HUES6 (cell line): ENCODE measurements at regions not wholly inside any gene's neighbourhood (a gene's known extent, or its start where the extent isn't known, plus 50 kb on each side); places are given as distances from the start of the nearest gene placed in this dataset.
"Not testable (repeated sequence)": the region's sequence is repeated elsewhere in the genome, so short reads cannot be mapped to it uniquely, and the experiment has no call there.

ENCODE experiments used
- H3K27ac ChIP-seq: 2 replicates; pipeline ENCODE4 v1.7.0; 2013; ENCODE audit warnings: low read depth, mild to moderate bottlenecking, low read length, inconsistent platforms
- H3K27me3 ChIP-seq: 2 replicates; pipeline ENCODE4 v1.6.1; 2013; ENCODE audit warnings: low read length; ENCODE audit not compliant: control insufficient read depth, insufficient read depth
- H3K36me3 ChIP-seq: 2 replicates; pipeline ENCODE4 v1.6.1; 2013; ENCODE audit warnings: low read length; ENCODE audit not compliant: control insufficient read depth, insufficient read depth
- H3K4me1 ChIP-seq: 2 replicates; pipeline ENCODE4 v1.6.1; 2013; ENCODE audit warnings: low read length; ENCODE audit not compliant: control insufficient read depth, insufficient read depth
- H3K4me3 ChIP-seq: 2 replicates; pipeline ENCODE4 v1.5.1; 2013; ENCODE audit warnings: low read depth, low read length
- H3K9ac ChIP-seq: one replicate; pipeline ENCODE4 v1.6.1; 2013; ENCODE audit warnings: mild to moderate bottlenecking, low read length
- H3K9me3 ChIP-seq: 2 replicates; pipeline ENCODE4 v1.6.1; 2013; ENCODE audit warnings: low read depth, low read length; ENCODE audit not compliant: control insufficient read depth, insufficient read depth

GRCh38 chr2:242044313-242044590 lies 174.7 kb downstream of the RTP5 start:
- H3K9me3 ChIP-seq, result peaks cover 5% of the 10 kb centered on the region; the same call in 1 of the 2 replicates
- H3K9ac ChIP-seq, result no peak overlapping the region
- H3K27me3 ChIP-seq, result peaks cover 91% of the 10 kb centered on the region
- H3K36me3 ChIP-seq, result no peaks in the 10 kb centered on the region
- H3K27ac ChIP-seq, result no peak overlapping the region
- no peak overlapping the region for H3K4me3 ChIP-seq
- H3K4me1 ChIP-seq, result no peaks in the 10 kb centered on the region

GRCh38 chr2:242045596-242046144 lies 176.1 kb downstream of the RTP5 start:
- not testable (repeated sequence) for H3K27ac ChIP-seq, H3K4me1 ChIP-seq, H3K36me3 ChIP-seq, H3K9ac ChIP-seq, H3K4me3 ChIP-seq, H3K9me3 ChIP-seq
- peaks cover 90% of the 10 kb centered on the region for H3K27me3 ChIP-seq

GRCh38 chr2:242046206-242046826 lies 176.8 kb downstream of the RTP5 start:
- no peak overlapping the region for H3K4me3 ChIP-seq
- no peak overlapping the region for H3K9ac ChIP-seq
- H3K27me3 ChIP-seq, result peaks cover 90% of the 10 kb centered on the region
- no peak overlapping the region for H3K27ac ChIP-seq
- peaks cover 5% of the 10 kb centered on the region; the same call in 1 of the 2 replicates for H3K9me3 ChIP-seq
- H3K36me3 ChIP-seq, result no peaks in the 10 kb centered on the region
- no peaks in the 10 kb centered on the region for H3K4me1 ChIP-seq

GRCh38 chr2:242047963-242048362 lies 178.4 kb downstream of the RTP5 start:
- Histone ChIP-seq H3K36me3 (no peaks in the 10 kb centered on the region), H3K27ac (no peak overlapping the region), H3K4me3 (no peak overlapping the region), H3K9me3 (peaks cover 5% of the 10 kb centered on the region; the same call in 1 of the 2 replicates), H3K27me3 (peaks cover 88% of the 10 kb centered on the region), H3K9ac (no peak overlapping the region), H3K4me1 (no peaks in the 10 kb centered on the region)

- no peak overlapping the region for H3K4me3 ChIP-seq
- peaks cover 87% of the 10 kb centered on the region for H3K27me3 ChIP-seq
- H3K27ac ChIP-seq, result no peak overlapping the region
- no peak overlapping the region for H3K9ac ChIP-seq
- no peaks in the 10 kb centered on the region for H3K36me3 ChIP-seq
- no peaks in the 10 kb centered on the region for H3K4me1 ChIP-seq
- peaks cover 5% of the 10 kb centered on the region; the same call in 1 of the 2 replicates for H3K9me3 ChIP-seq
Measured at GRCh38 chr2:242048479-242048878, 178.9 kb downstream of the RTP5 start.

- peaks cover 86% of the 10 kb centered on the region for H3K27me3 ChIP-seq
- H3K4me1 ChIP-seq, H3K9me3 ChIP-seq: not testable (repeated sequence)
Measured at GRCh38 chr2:242049492-242049891, 180.0 kb downstream of the RTP5 start.

GRCh38 chr2:242051463-242051862 lies 181.9 kb downstream of the RTP5 start:
- H3K4me3 ChIP-seq, result no peak overlapping the region
- H3K9me3 ChIP-seq, result 0 out of 2 replicates have a peak, but pooled peaks cover 5% of the 10 kb centered on the region
- H3K36me3 ChIP-seq, result no peaks in the 10 kb centered on the region
- H3K27me3 ChIP-seq, result peaks cover 77% of the 10 kb centered on the region
- no peak overlapping the region for H3K9ac ChIP-seq
- H3K27ac ChIP-seq, result no peak overlapping the region
- no peaks in the 10 kb centered on the region for H3K4me1 ChIP-seq

More at GRCh38 chr2:242049492-242049891, 180.0 kb downstream of the RTP5 start:
- not testable (repeated sequence) for H3K9ac ChIP-seq, H3K4me3 ChIP-seq, H3K36me3 ChIP-seq, H3K27ac ChIP-seq

GRCh38 chr2:242052421-242052820 lies 182.9 kb downstream of the RTP5 start:
- Histone ChIP-seq H3K27me3 (peaks cover 84% of the 10 kb centered on the region), H3K27ac (no peak overlapping the region), H3K9me3 (0 out of 2 replicates have a peak, but pooled peaks cover 5% of the 10 kb centered on the region), H3K4me1 (no peaks in the 10 kb centered on the region), H3K9ac (no peak overlapping the region), H3K4me3 (no peak overlapping the region), H3K36me3 (no peaks in the 10 kb centered on the region)

GRCh38 chr2:242053921-242054320 lies 184.4 kb downstream of the RTP5 start:
- H3K4me1 ChIP-seq, result no peaks in the 10 kb centered on the region
- no peak overlapping the region for H3K27ac ChIP-seq
- H3K9me3 ChIP-seq, result peaks cover 3% of the 10 kb centered on the region; the same call in 1 of the 2 replicates
- H3K27me3 ChIP-seq, result peaks cover 74% of the 10 kb centered on the region
- no peak overlapping the region for H3K9ac ChIP-seq
- H3K36me3 ChIP-seq, result no peaks in the 10 kb centered on the region
- no peak overlapping the region for H3K4me3 ChIP-seq

- H3K9ac ChIP-seq, result no peak overlapping the region
- no peaks in the 10 kb centered on the region for H3K36me3 ChIP-seq
- H3K9me3 ChIP-seq, result peaks cover 6% of the 10 kb centered on the region; the same call in 1 of the 2 replicates
- no peak overlapping the region for H3K27ac ChIP-seq
- H3K4me1 ChIP-seq, result no peaks in the 10 kb centered on the region
- H3K27me3 ChIP-seq, result peaks cover 69% of the 10 kb centered on the region
- H3K4me3 ChIP-seq, result no peak overlapping the region
Measured at GRCh38 chr2:242054406-242054805, 184.9 kb downstream of the RTP5 start.

GRCh38 chr2:242054881-242055801 lies 185.6 kb downstream of the RTP5 start:
- Histone ChIP-seq H3K4me1 (no peaks in the 10 kb centered on the region), H3K9me3 (peaks cover 13% of the 10 kb centered on the region), H3K27ac (no peak overlapping the region), H3K9ac (no peak overlapping the region), H3K27me3 (peaks cover 63% of the 10 kb centered on the region), H3K4me3 (no peak overlapping the region), H3K36me3 (no peaks in the 10 kb centered on the region)
